22Rv1 (cell line): ENCODE measurements at regions not wholly inside any gene's neighbourhood (a gene's known extent, or its start where the extent isn't known, plus 50 kb on each side); places are given as distances from the start of the nearest gene placed in this dataset.

Source experiments
- CTCF ChIP-seq: fragments of 450-650 bp; IDR thresholded peaks from 2 replicates; pipeline ENCODE4 v1.5.1; 2017; ENCODE audit warnings: mild to moderate bottlenecking
- ZFX ChIP-seq: fragments of 450-650 bp; IDR thresholded peaks from 2 replicates; pipeline ENCODE4 v1.6.1; 2017; ENCODE audit warnings: antibody characterized with exemption, borderline replicate concordance

GRCh38 chr6:131471331-131471730, 101.7 kb upstream of the ARG1 start:
- TF ChIP-seq CTCF, result no peak
- TF ChIP-seq ZFX, result no peak
